ENCODE measurements at regions not wholly inside any gene's neighbourhood (a gene's known extent, or its start where the extent isn't known, plus 50 kb on each side); places are given as distances from the start of the nearest gene placed in this dataset. TPM values are rescaled to one million over a fixed set of nuclear protein-coding genes. Genes with fewer than 3 reads are reported as not detected.

GRCh38 chr15:36527235-36528162 lies 51.9 kb upstream of the CDIN1 start:
- H3K36me3 ChIP-seq: no peaks in the 10 kb centered on the region
- no peak overlapping the region for H3K4me3 ChIP-seq
- peaks cover 5% of the 10 kb centered on the region for H3K4me1 ChIP-seq
- H3K27ac ChIP-seq: no peak overlapping the region
- H3K27me3 ChIP-seq: no peaks in the 10 kb centered on the region
- H3K9me3 ChIP-seq: no peaks in the 10 kb centered on the region
- intact Hi-C loops (cut with DNase I): no loop called here
- no peak for TF ChIP-seq POLR2AphosphoS5 (IDR thresholded peaks at IDR 0.05; ENCODE audit: insufficient read depth in 1 of 2, low read depth in 1 of 2)
- no peak for TF ChIP-seq CTCF (IDR thresholded peaks at IDR 0.05)
- no peak for TF ChIP-seq POLR2A (IDR thresholded peaks at IDR 0.05)
- DNase-seq (ENCODE audit: extremely low spot score in 2 of 2): no peak

DNA sequence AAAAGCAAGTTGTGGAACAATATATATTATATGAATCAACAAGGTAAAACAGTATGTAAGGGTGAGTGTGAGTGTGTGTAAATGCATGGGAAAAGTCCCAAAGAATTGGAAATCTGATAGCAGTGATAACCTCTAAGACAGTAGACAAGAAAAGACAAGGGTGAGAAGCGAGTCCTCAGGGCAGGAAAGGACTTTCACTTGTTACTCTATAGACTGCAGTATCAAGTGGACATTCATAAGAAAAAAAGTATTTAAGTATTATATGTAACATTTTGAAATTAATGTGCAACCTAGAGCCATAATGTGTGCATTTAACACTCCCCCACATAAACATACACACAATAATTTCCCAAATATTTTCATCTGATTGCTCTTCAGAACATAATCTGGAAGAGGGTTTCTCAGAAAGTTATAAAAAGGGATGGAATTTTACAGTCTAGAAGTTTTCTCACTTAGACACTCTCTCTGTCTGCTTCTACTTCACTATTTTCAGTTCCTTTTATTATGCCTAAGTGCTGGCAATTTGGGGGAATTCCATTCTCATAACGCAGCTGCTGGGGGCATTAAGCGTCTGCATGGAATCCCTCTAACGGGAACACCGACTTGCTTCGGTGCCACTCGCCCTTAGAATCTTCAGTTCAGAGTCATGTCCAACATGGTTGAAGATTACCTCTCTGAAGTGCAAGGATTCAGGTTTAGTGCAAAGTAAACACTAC lies 50.0 kb upstream of the CDIN1 start:
- no peak overlapping the region for H3K27ac ChIP-seq
- H3K4me1 ChIP-seq: peaks cover 11% of the 10 kb centered on the region
- intact Hi-C loops (cut with DNase I): no loop called here
- H3K9me3 ChIP-seq: no peaks in the 10 kb centered on the region
- H3K4me3 ChIP-seq: no peak overlapping the region
- DNase-seq (ENCODE audit: extremely low spot score in 2 of 2): no peak
- no peaks in the 10 kb centered on the region for H3K27me3 ChIP-seq
- H3K36me3 ChIP-seq: no peaks in the 10 kb centered on the region
- TF ChIP-seq CTCF (IDR thresholded peaks at IDR 0.05) (no peak), POLR2A (IDR thresholded peaks at IDR 0.05) (no peak), POLR2AphosphoS5 (IDR thresholded peaks at IDR 0.05; ENCODE audit: insufficient read depth in 1 of 2, low read depth in 1 of 2) (no peak)

Small RNA genes in the stretch of these regions (microRNA-seq; reads per million reads assigned to microRNA genes)
- 2.4 reads per million for gene MIR4510 (ENCODE audit: borderline number of aligned reads, borderline replicate concordance)

Small RNA genes in the stretch of these regions (small RNA-seq; reads per million reads assigned to genes)
- gene AC068867.1: not detected
- not detected for gene MIR4510

Data from vagina (tissue), 2 donors.